ENCODE measurements at regions not wholly inside any gene's neighbourhood (a gene's known extent, or its start where the extent isn't known, plus 50 kb on each side); places are given as distances from the start of the nearest gene placed in this dataset.
A peak's percentile ranks its signal among the peaks of the same experiment; 100 is the strongest.

DNA sequence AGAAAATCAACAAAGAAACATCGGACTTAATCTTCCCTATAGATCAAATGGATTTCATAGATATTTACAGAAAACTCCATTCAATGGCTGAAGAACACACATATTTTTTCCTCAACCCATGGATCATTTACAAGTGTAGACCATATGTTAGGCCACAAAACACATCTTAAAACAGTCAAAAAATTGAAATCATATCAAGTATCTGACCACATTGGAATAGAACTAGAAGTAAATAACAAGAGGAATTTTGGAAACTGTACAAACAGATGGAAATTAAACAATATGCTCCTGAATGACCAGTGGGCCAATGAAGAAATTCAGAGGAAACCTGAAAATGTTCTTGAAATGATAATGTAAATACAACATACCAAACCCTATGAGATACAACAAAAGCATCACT, 323.1 kb upstream of the GPR149 start:
- ATAC-seq = no peak
- Mint-ChIP-seq H3K4me1 (no peaks in the 10 kb centered on the region), H3K27ac (no peak overlapping the region), H3K36me3 (no peaks in the 10 kb centered on the region), H3K9me3 (peaks cover 2% of the 10 kb centered on the region), H3K27me3 (no peaks in the 10 kb centered on the region), H3K4me3 (no peak overlapping the region)

- no peak overlapping the region for H3K27ac Mint-ChIP-seq
- no peaks in the 10 kb centered on the region for H3K9me3 Mint-ChIP-seq
- no peak for ATAC-seq
- no peaks in the 10 kb centered on the region for H3K4me1 Mint-ChIP-seq
- H3K36me3 Mint-ChIP-seq = no peaks in the 10 kb centered on the region
- no peak overlapping the region for H3K4me3 Mint-ChIP-seq
- H3K27me3 Mint-ChIP-seq = no peaks in the 10 kb centered on the region
Measured at GRCh38 chr3:154749514-154749913, 319.5 kb upstream of the GPR149 start.

DNA sequence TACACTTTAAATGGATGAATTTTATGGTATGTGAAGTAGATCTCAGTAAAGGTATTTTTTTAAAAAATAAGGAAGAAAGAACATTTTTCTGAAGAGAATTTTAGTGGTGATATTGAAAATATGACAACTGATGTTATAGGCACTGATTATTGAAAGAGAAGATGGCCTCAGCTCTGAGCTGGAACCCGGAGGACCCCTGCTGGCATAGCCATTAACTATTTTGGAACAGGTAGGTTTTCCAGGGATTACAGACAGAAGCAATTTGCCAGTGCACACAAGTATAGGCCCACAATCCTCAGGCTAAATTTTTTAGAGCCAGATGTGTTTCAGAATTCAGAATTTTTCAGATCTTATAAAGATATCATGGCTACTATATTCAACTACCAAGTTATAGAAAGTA, 315.9 kb upstream of the GPR149 start:
- no peak for ATAC-seq
- no peaks in the 10 kb centered on the region for H3K27me3 Mint-ChIP-seq
- no peaks in the 10 kb centered on the region for H3K36me3 Mint-ChIP-seq
- H3K27ac Mint-ChIP-seq = no peak overlapping the region
- peaks cover 8% of the 10 kb centered on the region for H3K9me3 Mint-ChIP-seq
- H3K4me3 Mint-ChIP-seq = no peak overlapping the region
- no peaks in the 10 kb centered on the region for H3K4me1 Mint-ChIP-seq

DNA sequence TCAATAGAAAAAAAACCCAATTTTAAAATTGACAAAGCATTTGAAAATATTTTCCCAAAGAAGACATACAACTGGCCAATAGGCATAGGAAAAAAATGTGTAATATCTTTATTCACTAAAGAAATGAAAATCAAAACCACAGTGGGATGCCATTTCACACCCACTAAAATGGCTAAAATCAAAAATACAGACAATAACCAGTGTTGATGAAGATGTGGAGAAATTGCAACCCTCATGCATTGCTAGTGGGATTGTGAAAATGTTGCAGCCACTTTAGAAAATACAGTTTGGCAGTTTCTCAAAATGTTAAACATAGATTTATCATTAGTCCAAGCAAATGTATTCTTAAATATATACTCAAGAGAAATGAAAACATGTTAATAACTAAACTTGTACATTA, 315.1 kb upstream of the GPR149 start:
- Mint-ChIP-seq H3K27ac (no peak overlapping the region), H3K9me3 (peaks cover 8% of the 10 kb centered on the region), H3K27me3 (no peaks in the 10 kb centered on the region), H3K4me1 (no peaks in the 10 kb centered on the region), H3K4me3 (no peak overlapping the region), H3K36me3 (no peaks in the 10 kb centered on the region)
- ATAC-seq = no peak

DNA sequence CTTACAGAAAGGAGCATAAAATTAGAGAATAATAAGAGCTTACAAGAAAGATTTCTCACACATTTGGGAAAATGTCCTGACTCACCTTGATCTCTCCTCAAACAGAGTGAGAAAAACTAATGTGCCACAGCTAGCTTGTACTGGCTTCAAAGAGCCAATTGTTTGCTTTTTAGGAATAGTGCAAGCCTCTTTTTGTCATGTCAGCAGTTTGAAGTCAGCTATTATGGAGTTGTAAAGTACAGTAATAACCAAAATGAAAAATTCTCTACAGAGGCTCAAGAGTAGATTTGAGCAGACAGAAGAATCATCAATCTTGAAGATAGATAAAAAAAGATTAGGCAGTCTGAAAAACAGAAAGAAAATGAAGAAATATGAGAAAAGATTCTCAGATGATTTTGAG, 313.4 kb upstream of the GPR149 start:
- Mint-ChIP-seq H3K9me3 (peaks cover 8% of the 10 kb centered on the region), H3K27me3 (no peaks in the 10 kb centered on the region), H3K36me3 (no peaks in the 10 kb centered on the region), H3K4me3 (no peak overlapping the region), H3K27ac (no peak overlapping the region), H3K4me1 (no peaks in the 10 kb centered on the region)
- ATAC-seq = no peak

DNA sequence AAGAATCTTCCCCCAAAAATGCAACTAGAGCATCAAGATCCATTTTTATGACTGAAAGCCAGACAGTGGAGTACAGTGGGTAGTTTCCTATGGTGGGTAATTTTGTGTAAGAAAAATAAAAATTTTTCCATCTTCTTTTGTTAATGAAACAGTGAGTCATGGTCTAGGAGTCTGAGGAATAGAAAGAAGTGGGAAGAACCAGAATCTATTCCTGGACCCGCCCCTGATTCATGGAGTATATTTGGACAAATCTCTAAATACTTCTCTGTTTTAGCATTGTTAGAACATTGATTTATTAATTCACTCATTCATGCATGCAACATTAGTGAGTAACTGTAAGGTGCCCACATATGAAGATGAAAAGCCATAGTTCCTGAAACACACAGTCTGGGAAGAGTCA, 304.5 kb upstream of the GPR149 start:
- peaks cover 6% of the 10 kb centered on the region for H3K9me3 Mint-ChIP-seq
- no peaks in the 10 kb centered on the region for H3K4me1 Mint-ChIP-seq
- ATAC-seq = no peak

DNA sequence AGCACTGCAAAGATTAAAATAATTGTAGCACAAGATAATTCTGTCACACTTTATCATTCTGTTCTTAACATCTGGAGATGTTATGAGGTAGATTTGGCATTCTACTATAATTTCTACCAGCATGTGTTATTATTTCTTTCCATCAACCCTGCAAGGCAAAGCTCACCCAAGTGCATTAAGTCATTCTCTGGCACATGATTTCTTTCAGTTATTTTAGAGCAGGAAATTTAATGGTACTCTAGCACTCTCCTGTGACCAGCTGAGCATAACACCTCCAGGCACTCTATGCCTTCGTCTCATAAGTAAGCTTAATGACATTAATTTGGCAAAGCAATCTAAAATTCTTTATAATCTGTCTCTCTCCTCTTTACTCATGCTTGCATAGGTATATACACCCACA, 300.2 kb upstream of the GPR149 start:
- no peaks in the 10 kb centered on the region for H3K27me3 Mint-ChIP-seq
- H3K27ac Mint-ChIP-seq = no peak overlapping the region
- H3K36me3 Mint-ChIP-seq = no peaks in the 10 kb centered on the region
- ATAC-seq = no peak
- no peak overlapping the region for H3K4me3 Mint-ChIP-seq
- H3K9me3 Mint-ChIP-seq = peaks cover 6% of the 10 kb centered on the region
- no peaks in the 10 kb centered on the region for H3K4me1 Mint-ChIP-seq

More for the DNA sequence above, 304.5 kb upstream of the GPR149 start:
- Mint-ChIP-seq H3K36me3 (no peaks in the 10 kb centered on the region), H3K27ac (no peak overlapping the region), H3K27me3 (no peaks in the 10 kb centered on the region), H3K4me3 (no peak overlapping the region)

GRCh38 chr3:154729741-154730140, 299.8 kb upstream of the GPR149 start:
- H3K4me3 Mint-ChIP-seq = no peak overlapping the region
- no peak for ATAC-seq
- no peaks in the 10 kb centered on the region for H3K4me1 Mint-ChIP-seq
- peaks cover 6% of the 10 kb centered on the region for H3K9me3 Mint-ChIP-seq
- no peaks in the 10 kb centered on the region for H3K36me3 Mint-ChIP-seq
- H3K27me3 Mint-ChIP-seq = no peaks in the 10 kb centered on the region
- no peak overlapping the region for H3K27ac Mint-ChIP-seq

DNA sequence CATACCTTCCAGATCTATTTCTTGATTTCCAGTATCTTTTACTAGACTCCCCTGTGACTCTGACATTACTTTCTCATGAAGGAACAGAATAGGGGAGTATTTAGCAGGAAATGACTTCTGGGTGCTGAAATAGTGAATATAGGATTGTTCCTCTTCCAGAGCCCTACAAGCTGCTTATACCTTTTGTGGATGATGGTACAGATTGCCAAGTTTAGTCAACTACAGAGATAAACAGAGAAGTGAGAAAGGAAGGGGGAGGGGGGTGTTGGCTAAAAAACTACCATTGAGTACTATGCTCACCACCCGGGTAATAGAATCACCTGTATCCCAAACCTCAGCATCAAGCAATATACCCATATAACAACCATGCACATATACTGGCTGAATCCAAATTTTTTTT, 298.3 kb upstream of the GPR149 start:
- no peak overlapping the region for H3K4me3 Mint-ChIP-seq
- no peak overlapping the region for H3K27ac Mint-ChIP-seq
- no peaks in the 10 kb centered on the region for H3K4me1 Mint-ChIP-seq
- no peaks in the 10 kb centered on the region for H3K36me3 Mint-ChIP-seq
- H3K9me3 Mint-ChIP-seq = peaks cover 6% of the 10 kb centered on the region
- no peaks in the 10 kb centered on the region for H3K27me3 Mint-ChIP-seq
- no peak for ATAC-seq

- Mint-ChIP-seq H3K27me3 (no peaks in the 10 kb centered on the region), H3K4me3 (no peak overlapping the region), H3K4me1 (no peaks in the 10 kb centered on the region)
Measured at GRCh38 chr3:154720921-154721320, 290.9 kb upstream of the GPR149 start.

DNA sequence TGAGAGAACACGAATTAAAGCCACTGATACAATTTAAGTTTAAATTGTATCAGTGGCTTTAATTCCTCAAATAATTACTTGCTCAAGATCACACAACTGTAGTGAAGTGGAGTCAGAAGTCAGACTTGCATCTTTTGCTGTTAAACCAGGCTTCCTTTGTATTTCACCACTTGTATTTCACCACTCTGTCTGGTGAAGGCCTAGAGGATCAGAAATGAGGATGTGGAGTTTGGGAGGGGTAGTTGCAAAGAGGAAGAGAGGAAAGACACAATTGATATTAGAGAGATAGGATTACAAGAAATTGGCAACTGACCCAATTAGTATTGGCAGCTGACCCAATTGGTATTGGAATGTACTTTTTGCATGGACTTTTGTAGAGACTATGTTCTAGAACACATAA, 288.1 kb upstream of the GPR149 start:
- H3K27ac Mint-ChIP-seq = no peak overlapping the region
- no peaks in the 10 kb centered on the region for H3K36me3 Mint-ChIP-seq
- no peak overlapping the region for H3K4me3 Mint-ChIP-seq
- H3K27me3 Mint-ChIP-seq = no peaks in the 10 kb centered on the region
- H3K9me3 Mint-ChIP-seq = peaks cover 3% of the 10 kb centered on the region
- no peak for ATAC-seq
- H3K4me1 Mint-ChIP-seq = no peaks in the 10 kb centered on the region

More at GRCh38 chr3:154720921-154721320, 290.9 kb upstream of the GPR149 start:
- Mint-ChIP-seq H3K9me3 (peaks cover 3% of the 10 kb centered on the region), H3K36me3 (no peaks in the 10 kb centered on the region), H3K27ac (no peak overlapping the region)
- no peak for ATAC-seq

GRCh38 chr3:154716170-154716569, 286.2 kb upstream of the GPR149 start:
- H3K36me3 Mint-ChIP-seq = no peaks in the 10 kb centered on the region
- no peaks in the 10 kb centered on the region for H3K4me1 Mint-ChIP-seq
- H3K9me3 Mint-ChIP-seq = no peaks in the 10 kb centered on the region
- no peak overlapping the region for H3K27ac Mint-ChIP-seq
- no peak for ATAC-seq
- no peaks in the 10 kb centered on the region for H3K27me3 Mint-ChIP-seq
- H3K4me3 Mint-ChIP-seq = no peak overlapping the region

DNA sequence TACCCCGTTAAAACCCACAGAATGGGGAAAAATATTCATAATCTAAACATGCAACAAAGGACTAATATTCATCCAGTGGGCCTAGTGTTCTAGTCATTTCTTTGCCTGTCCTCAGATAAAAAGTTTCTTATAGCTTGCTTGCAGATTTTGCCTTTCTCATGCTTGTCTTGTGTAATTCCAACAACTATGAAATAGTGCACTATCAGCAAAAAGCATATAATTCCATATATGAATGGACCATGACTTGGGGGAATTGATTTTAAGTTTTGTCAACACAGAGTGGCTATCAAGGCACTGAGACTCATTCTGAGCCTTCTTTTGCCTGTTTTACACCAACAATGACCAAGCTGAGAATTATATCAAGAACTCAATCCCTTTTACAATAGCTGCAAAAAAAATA, 278.6 kb upstream of the GPR149 start:
- no peaks in the 10 kb centered on the region for H3K36me3 Mint-ChIP-seq
- H3K9me3 Mint-ChIP-seq = peaks cover 2% of the 10 kb centered on the region
- no peak for ATAC-seq
- H3K4me1 Mint-ChIP-seq = no peaks in the 10 kb centered on the region
- H3K27ac Mint-ChIP-seq = no peak overlapping the region
- H3K4me3 Mint-ChIP-seq = no peak overlapping the region
- no peaks in the 10 kb centered on the region for H3K27me3 Mint-ChIP-seq

GRCh38 chr3:154701055-154701454, 271.1 kb upstream of the GPR149 start:
- H3K27ac Mint-ChIP-seq = no peak overlapping the region
- peaks cover 2% of the 10 kb centered on the region for H3K9me3 Mint-ChIP-seq
- no peak for ATAC-seq
- no peaks in the 10 kb centered on the region for H3K36me3 Mint-ChIP-seq
- H3K4me1 Mint-ChIP-seq = no peaks in the 10 kb centered on the region
- no peak overlapping the region for H3K4me3 Mint-ChIP-seq
- no peaks in the 10 kb centered on the region for H3K27me3 Mint-ChIP-seq

DNA sequence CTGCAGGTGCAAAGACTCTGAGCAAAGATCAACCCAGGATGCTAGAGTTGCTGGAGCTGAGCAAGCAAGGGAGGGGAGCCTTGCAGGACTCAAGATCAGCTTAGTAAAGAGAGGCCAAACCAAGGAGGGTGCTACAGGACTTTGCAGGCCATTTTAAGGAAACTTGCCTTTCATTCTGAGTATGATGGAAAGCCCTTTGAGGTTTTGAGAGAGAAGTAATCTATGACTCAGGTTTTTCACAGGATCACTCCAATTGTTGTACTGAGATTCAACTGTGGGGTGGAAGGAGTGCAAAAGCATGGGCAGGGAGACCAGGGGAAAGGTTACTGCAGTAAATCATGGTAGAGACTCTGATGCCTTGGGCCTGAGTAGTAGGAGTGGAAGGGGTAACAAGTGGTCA, 260.4 kb upstream of the GPR149 start:
- peak; percentile 48 for ATAC-seq
- Mint-ChIP-seq H3K9me3 (peaks cover 4% of the 10 kb centered on the region), H3K27ac (no peak overlapping the region), H3K36me3 (no peaks in the 10 kb centered on the region), H3K4me3 (no peak overlapping the region), H3K27me3 (no peaks in the 10 kb centered on the region), H3K4me1 (no peaks in the 10 kb centered on the region)

- H3K27ac Mint-ChIP-seq = no peak overlapping the region
- no peak overlapping the region for H3K4me3 Mint-ChIP-seq
- H3K9me3 Mint-ChIP-seq = peaks cover 8% of the 10 kb centered on the region
- no peaks in the 10 kb centered on the region for H3K4me1 Mint-ChIP-seq
- no peaks in the 10 kb centered on the region for H3K36me3 Mint-ChIP-seq
- no peaks in the 10 kb centered on the region for H3K27me3 Mint-ChIP-seq
- ATAC-seq = no peak
Measured at GRCh38 chr3:154684440-154684839, 254.4 kb upstream of the GPR149 start.

GRCh38 chr3:154684021-154684420, 254.0 kb upstream of the GPR149 start:
- Mint-ChIP-seq H3K4me1 (no peaks in the 10 kb centered on the region), H3K36me3 (no peaks in the 10 kb centered on the region), H3K27me3 (no peaks in the 10 kb centered on the region), H3K27ac (no peak overlapping the region), H3K4me3 (no peak overlapping the region), H3K9me3 (peaks cover 8% of the 10 kb centered on the region)
- no peak for ATAC-seq

All from stimulated activated memory B cell treated with anti-CD40 and anti-IgM and Interleukin-4, amounts not matched to agents 10 μg/mL and 1 μg/mL and 100 μg/mL, for 72 hours (primary cell).